ENCODE measurements at regions not wholly inside any gene's neighbourhood (a gene's known extent, or its start where the extent isn't known, plus 50 kb on each side); places are given as distances from the start of the nearest gene placed in this dataset.
A peak's percentile ranks its signal among the peaks of the same experiment; 100 is the strongest.

DNA sequence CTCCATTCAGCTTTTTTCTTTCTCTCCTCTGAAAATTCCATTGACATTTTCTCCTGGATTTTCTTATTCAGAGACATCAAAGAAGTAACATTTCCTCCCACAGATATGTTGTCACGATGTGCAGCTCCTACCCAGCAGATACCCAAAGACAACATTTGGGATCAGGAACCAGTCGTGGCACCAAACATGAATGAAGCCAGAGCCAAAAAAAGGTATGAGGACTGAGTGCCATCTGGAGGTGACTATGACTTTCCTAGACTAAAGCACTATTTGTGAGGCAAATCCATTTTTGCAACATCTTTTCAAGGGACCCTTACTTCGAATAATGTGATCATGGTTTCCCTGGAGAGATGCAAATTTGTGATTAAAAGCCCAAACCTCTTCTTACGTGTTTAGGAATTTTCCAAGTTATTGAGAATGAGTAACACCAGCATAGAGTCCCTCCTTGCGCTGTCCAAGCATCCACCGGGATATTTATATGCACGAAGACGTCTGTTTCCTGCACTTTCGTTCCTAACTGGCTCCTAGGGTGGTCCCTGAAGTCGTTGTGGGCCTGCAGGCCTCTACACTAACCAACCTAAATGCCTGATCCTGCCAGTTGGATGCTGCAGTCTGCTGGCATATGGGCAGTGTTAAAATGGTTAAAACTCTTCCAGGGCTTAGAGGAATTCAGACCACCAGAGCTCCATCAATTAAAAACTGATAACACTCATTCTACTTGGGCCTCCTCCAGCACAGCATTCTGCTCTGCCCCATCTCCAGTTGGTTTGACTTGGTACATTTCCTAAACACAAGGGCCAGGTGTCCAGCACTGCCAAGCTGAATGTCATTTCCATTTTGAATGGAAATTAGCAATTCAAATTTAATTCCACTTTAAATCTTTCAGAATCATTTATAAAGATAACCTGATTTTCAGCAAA lies 256.6 kb downstream of the C6orf118 start:
- no peak for DNase-seq
- no peak overlapping the region for H3K4me3 ChIP-seq
- no peaks in the 10 kb centered on the region for H3K27me3 ChIP-seq
- TF ChIP-seq, protein P1, sequence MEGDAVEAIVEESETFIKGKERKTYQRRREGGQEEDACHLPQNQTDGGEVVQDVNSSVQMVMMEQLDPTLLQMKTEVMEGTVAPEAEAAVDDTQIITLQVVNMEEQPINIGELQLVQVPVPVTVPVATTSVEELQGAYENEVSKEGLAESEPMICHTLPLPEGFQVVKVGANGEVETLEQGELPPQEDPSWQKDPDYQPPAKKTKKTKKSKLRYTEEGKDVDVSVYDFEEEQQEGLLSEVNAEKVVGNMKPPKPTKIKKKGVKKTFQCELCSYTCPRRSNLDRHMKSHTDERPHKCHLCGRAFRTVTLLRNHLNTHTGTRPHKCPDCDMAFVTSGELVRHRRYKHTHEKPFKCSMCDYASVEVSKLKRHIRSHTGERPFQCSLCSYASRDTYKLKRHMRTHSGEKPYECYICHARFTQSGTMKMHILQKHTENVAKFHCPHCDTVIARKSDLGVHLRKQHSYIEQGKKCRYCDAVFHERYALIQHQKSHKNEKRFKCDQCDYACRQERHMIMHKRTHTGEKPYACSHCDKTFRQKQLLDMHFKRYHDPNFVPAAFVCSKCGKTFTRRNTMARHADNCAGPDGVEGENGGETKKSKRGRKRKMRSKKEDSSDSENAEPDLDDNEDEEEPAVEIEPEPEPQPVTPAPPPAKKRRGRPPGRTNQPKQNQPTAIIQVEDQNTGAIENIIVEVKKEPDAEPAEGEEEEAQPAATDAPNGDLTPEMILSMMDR (IDR thresholded peaks at IDR 0.05) = no peak
- peaks cover 6% of the 10 kb centered on the region for H3K9me3 ChIP-seq
- no peaks in the 10 kb centered on the region for H3K36me3 ChIP-seq
- no peak for ATAC-seq
- no peak overlapping the region for H3K27ac ChIP-seq
- no peaks in the 10 kb centered on the region for H3K4me1 ChIP-seq
- intact Hi-C loops (cut with DNase I) = no loop called here

- Histone ChIP-seq H3K36me3 (no peaks in the 10 kb centered on the region), H3K27me3 (no peaks in the 10 kb centered on the region), H3K4me1 (no peaks in the 10 kb centered on the region), H3K9me3 (peaks cover 6% of the 10 kb centered on the region), H3K27ac (no peak overlapping the region), H3K4me3 (no peak overlapping the region)
- TF ChIP-seq, protein P1 (IDR thresholded peaks at IDR 0.05) = peak; percentile 8
- no peak for DNase-seq
- no peak for ATAC-seq
- intact Hi-C loops (cut with DNase I) = no loop called here
Observed at GRCh38 chr6:165049362-165049761, 260.0 kb downstream of the C6orf118 start.

- intact Hi-C loops (cut with DNase I) = no loop called here
- no peak overlapping the region for H3K27ac ChIP-seq
- no peak overlapping the region for H3K4me3 ChIP-seq
- DNase-seq (no peak), ATAC-seq (no peak)
- no peaks in the 10 kb centered on the region for H3K36me3 ChIP-seq
- H3K27me3 ChIP-seq = no peaks in the 10 kb centered on the region
- H3K9me3 ChIP-seq = peaks cover 6% of the 10 kb centered on the region
- TF ChIP-seq, protein P1 (IDR thresholded peaks at IDR 0.05) = no peak
- no peaks in the 10 kb centered on the region for H3K4me1 ChIP-seq
Observed at GRCh38 chr6:165047952-165048351, 261.5 kb downstream of the C6orf118 start.

DNA sequence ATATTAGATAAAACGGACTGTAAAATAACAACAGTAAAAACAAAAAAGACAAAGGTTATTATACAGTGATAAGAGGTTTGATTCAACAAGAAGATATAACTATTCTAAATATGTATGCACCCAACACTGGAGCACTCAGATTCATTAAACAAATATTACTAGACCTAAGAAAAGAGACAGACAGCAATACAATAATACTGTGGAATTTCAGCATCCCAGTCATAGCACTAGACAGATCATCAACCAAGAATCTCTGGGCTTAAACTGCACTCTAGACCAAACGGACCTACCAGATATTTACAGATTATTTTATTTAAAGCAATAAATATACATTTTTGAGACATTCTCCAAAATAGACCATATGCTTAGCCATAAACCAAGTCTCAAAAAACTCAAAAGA lies 263.8 kb downstream of the C6orf118 start:
- no peak for ATAC-seq

DNA sequence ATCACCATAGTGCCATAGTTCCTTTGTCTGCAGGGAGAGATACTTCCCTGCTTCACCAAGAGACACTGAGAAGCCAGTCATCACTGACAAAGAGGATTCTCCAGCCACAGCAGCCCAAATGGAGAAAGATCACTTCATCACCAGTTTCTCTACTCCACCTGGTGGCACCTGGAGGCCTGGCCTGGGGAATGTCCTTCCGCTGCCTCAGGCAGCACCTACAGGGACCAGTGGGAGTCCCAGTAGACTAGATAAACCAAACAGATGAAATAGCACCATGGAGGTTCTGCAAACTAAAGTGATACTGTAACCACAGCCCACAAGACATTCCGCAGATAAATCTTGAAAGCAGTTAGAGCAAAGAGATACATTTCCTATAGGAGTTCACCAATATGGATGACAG lies 266.5 kb downstream of the C6orf118 start:
- DNase-seq = no peak
- H3K27ac ChIP-seq = no peak overlapping the region
- no peak for ATAC-seq
- intact Hi-C loops (cut with DNase I) = no loop called here
- H3K9me3 ChIP-seq = no peaks in the 10 kb centered on the region
- H3K4me3 ChIP-seq = no peak overlapping the region
- TF ChIP-seq, protein P1 (IDR thresholded peaks at IDR 0.05) = no peak
- H3K36me3 ChIP-seq = no peaks in the 10 kb centered on the region
- H3K4me1 ChIP-seq = no peaks in the 10 kb centered on the region
- H3K27me3 ChIP-seq = no peaks in the 10 kb centered on the region

More for the DNA sequence above, 263.8 kb downstream of the C6orf118 start:
- TF ChIP-seq, protein P1 (IDR thresholded peaks at IDR 0.05) = no peak
- H3K4me3 ChIP-seq = no peak overlapping the region
- peaks cover 6% of the 10 kb centered on the region for H3K9me3 ChIP-seq
- no peak for DNase-seq
- H3K36me3 ChIP-seq = no peaks in the 10 kb centered on the region
- no peaks in the 10 kb centered on the region for H3K27me3 ChIP-seq
- intact Hi-C loops (cut with DNase I) = no loop called here
- H3K4me1 ChIP-seq = no peaks in the 10 kb centered on the region
- H3K27ac ChIP-seq = no peak overlapping the region
